ENCODE measurements at regions not wholly inside any gene's neighbourhood (a gene's known extent, or its start where the extent isn't known, plus 50 kb on each side); places are given as distances from the start of the nearest gene placed in this dataset.

GRCh38 chr3:148240351-148240750 is 457.4 kb upstream of the AGTR1 start (continued):
- TF ChIP-seq REST (IDR thresholded peaks at IDR 0.05; ENCODE audit: unreplicated experiment): no peak

- no peak overlapping the region for H3K27ac ChIP-seq (ENCODE audit: low read depth)
- Mint-ChIP-seq H3K4me1 (no peaks in the 10 kb centered on the region), H3K4me3 (no peak overlapping the region), H3K27ac (no peak overlapping the region), H3K9me3 (no peaks in the 10 kb centered on the region), H3K27me3 (ENCODE audit: insufficient read depth, low read depth, poor library complexity) (no peaks in the 10 kb centered on the region), H3K36me3 (ENCODE audit: low read depth) (no peaks in the 10 kb centered on the region)
- no peaks in the 10 kb centered on the region for H3K79me2 ChIP-seq (replicated peaks; ENCODE audit: insufficient read depth)
- no peaks in the 10 kb centered on the region for H4K20me1 ChIP-seq (replicated peaks; ENCODE audit: insufficient read depth)
- H3K27me3 ChIP-seq (ENCODE audit: insufficient read depth): no peaks in the 10 kb centered on the region
- H2AFZ ChIP-seq: peak overlapping the region; percentile 45; the same call in 1 of the 2 replicates
- ATAC-seq (no peak), DNase-seq (ENCODE audit: low spot score) (no peak)
- H3K4me2 ChIP-seq: no peak overlapping the region
- H3K4me3 ChIP-seq: no peak overlapping the region
- no peaks in the 10 kb centered on the region for H3K36me3 ChIP-seq (ENCODE audit: insufficient read depth)
- no peaks in the 10 kb centered on the region; the same call in 1 of the 2 replicates for H3K9me2 ChIP-seq (ENCODE audit: insufficient read depth)
- H3K4me1 ChIP-seq (ENCODE audit: insufficient read depth): no peaks in the 10 kb centered on the region
- no peaks in the 10 kb centered on the region for H3F3A ChIP-seq (replicated peaks; ENCODE audit: low read depth)
- TF ChIP-seq EZH2phosphoT487 (IDR thresholded peaks at IDR 0.05; ENCODE audit: unreplicated experiment) (no peak), REST (IDR thresholded peaks at IDR 0.05; ENCODE audit: unreplicated experiment) (no peak), ETS1 (IDR thresholded peaks at IDR 0.05) (no peak), EZH2 (IDR thresholded peaks at IDR 0.05; ENCODE audit: low read depth, unreplicated experiment) (no peak), CREB1 (CRISPR knock-in tag; IDR thresholded peaks at IDR 0.05; ENCODE audit: low read depth) (no peak), ZNF114 (CRISPR knock-in tag; IDR thresholded peaks at IDR 0.05) (no peak), POLR2AphosphoS5 (IDR thresholded peaks at IDR 0.05; ENCODE audit: low read depth) (no peak), CTCF (conservative IDR thresholded peaks at IDR 0.05; ENCODE audit: low read depth in 2 of 2) (no peak), ZNF331 (CRISPR knock-in tag; IDR thresholded peaks at IDR 0.05; ENCODE audit: low read depth) (no peak), JUNB (IDR thresholded peaks at IDR 0.05; ENCODE audit: unreplicated experiment) (no peak), STAT1 (IDR thresholded peaks at IDR 0.05; ENCODE audit: unreplicated experiment) (no peak), NANOG (IDR thresholded peaks at IDR 0.05; ENCODE audit: borderline replicate concordance) (no peak)
Observed at GRCh38 chr3:148243609-148244008, 454.1 kb upstream of the AGTR1 start.

All from GM23338 (cell line).